SH-SY5Y (cell line): ENCODE measurements at regions not wholly inside any gene's neighbourhood (a gene's known extent, or its start where the extent isn't known, plus 50 kb on each side); places are given as distances from the start of the nearest gene placed in this dataset.

Source experiments
- GATA2 ChIP-seq: IDR thresholded peaks from 2 replicates; pipeline ENCODE4 v1.6.1; 2011; ENCODE audit warnings: mild to moderate bottlenecking, low read depth, low read length
- GATA3 ChIP-seq: IDR thresholded peaks from 2 replicates; pipeline ENCODE4 v1.6.1; 2011; ENCODE audit warnings: low read depth, mild to moderate bottlenecking, low read length, moderate library complexity

GRCh38 chr13:92938486-92939020 lies 288.1 kb upstream of the GPC6 start:
- TF ChIP-seq GATA2 (no peak), GATA3 (no peak)
